Panc1 (cell line): ENCODE measurements at regions not wholly inside any gene's neighbourhood (a gene's known extent, or its start where the extent isn't known, plus 50 kb on each side); places are given as distances from the start of the nearest gene placed in this dataset.

Experiments
- ATAC-seq: fragments of 200-7000 bp; cut with Tn5 transposase; 2 replicates; pipeline ENCODE4 v1.9.1; 2020; ENCODE audit warnings: mild to moderate bottlenecking, moderate library complexity
- BruUV-seq: library from RNA; stranded (reverse); fragments of 400-500 nt; replicated peaks from 2 replicates; lab custom pipeline; 2021; lab: Mats Ljungman, UMichigan
- CTCF ChIA-PET: fragments of 300-600 bp; sonication (Branson Sonifier 250); formaldehyde crosslinking; loops from one replicate; lab custom pipeline; 2022; ENCODE audit warnings: antibody characterized with exemption; lab: Charles Lee
- POLR2A ChIA-PET: fragments of 300-600 bp; sonication (Branson Sonifier 250); formaldehyde crosslinking; loops from one replicate; lab custom pipeline; 2022; ENCODE audit warnings: antibody characterized with exemption; lab: Charles Lee
- DNase-seq: peaks from one replicate; pipeline ENCODE4 v3.0.0-alpha.2; 2010; ENCODE audit warnings: low read depth, low spot score
- H3K27ac ChIP-seq: 2 replicates; pipeline ENCODE4 v1.5.1; 2011; ENCODE audit warnings: mild to moderate bottlenecking, low read length, inconsistent platforms
- H3K27me3 ChIP-seq: fragments of 200-500 bp; sonication (Bioruptor generic); 2 replicates; pipeline ENCODE4 v1.6.0; 2014; ENCODE audit warnings: low read length, inconsistent platforms; ENCODE audit not compliant: control insufficient read depth, insufficient read depth
- H3K36me3 ChIP-seq: fragments of 200-500 bp; sonication (Bioruptor generic); 2 replicates; pipeline ENCODE4 v1.5.1; 2014; ENCODE audit warnings: inconsistent platforms, mild to moderate bottlenecking, low read length, moderate library complexity; ENCODE audit not compliant: control insufficient read depth, insufficient read depth
- H3K4me1 ChIP-seq: 2 replicates; pipeline ENCODE4 v1.5.1; 2011; ENCODE audit warnings: inconsistent platforms, mild to moderate bottlenecking, low read length, moderate library complexity; ENCODE audit not compliant: control insufficient read depth, insufficient read depth
- H3K4me3 ChIP-seq, 2 experiments: 2 replicates each; pipeline ENCODE4 v1.5.1; 2011 to 2012; ENCODE audit warnings: low read depth in 2 of 2, low read length in 2 of 2, mild to moderate bottlenecking in 2 of 2, inconsistent platforms in 1 of 2, moderate library complexity in 1 of 2
- H3K9me3 ChIP-seq: fragments of 200-500 bp; sonication (Bioruptor generic); 2 replicates; pipeline ENCODE4 v1.5.1; 2014; ENCODE audit warnings: low read depth, mild to moderate bottlenecking, inconsistent platforms, low read length, moderate library complexity; ENCODE audit not compliant: control insufficient read depth, insufficient read depth
- POLR2AphosphoS5 ChIP-seq: IDR thresholded peaks from 2 replicates; pipeline ENCODE4 v1.6.1; 2012; ENCODE audit warnings: mild to moderate bottlenecking, low read depth, low read length, moderate library complexity
- SIN3A ChIP-seq: IDR thresholded peaks from 2 replicates; pipeline ENCODE4 v1.6.1; 2012; ENCODE audit warnings: low read depth, mild to moderate bottlenecking, low read length, moderate library complexity, borderline replicate concordance; ENCODE audit not compliant: insufficient read depth
- TCF7L2 ChIP-seq: IDR thresholded peaks from 2 replicates; pipeline ENCODE4 v1.6.1; 2011; ENCODE audit warnings: mild to moderate bottlenecking, low read depth, low read length, inconsistent platforms
- in situ Hi-C: cut with HindIII; loops from 2 replicates; pipeline ENCODE4 v1.10.0; 2016; ENCODE audit warnings: low sequenced_read_pairs, low pct_unique_long_range_greater_than_20kb
- intact Hi-C: fragments of 100-400 bp; cut with micrococcal nuclease; formaldehyde crosslinking; loops from one replicate; pipeline ENCODE4 v1.10.0; 2022; ENCODE audit not compliant: unreplicated experiment
- TF ChIP-seq, protein P1 (sequence below): fragments of 450-650 bp; IDR thresholded peaks from 2 replicates; pipeline ENCODE4 v1.5.1; 2017; ENCODE audit warnings: mild to moderate bottlenecking
- TF ChIP-seq, protein P2 (sequence below), 2 experiments: IDR thresholded peaks; 2 replicates each; pipeline ENCODE4 v1.6.1; 2011 to 2012; ENCODE audit warnings: low read depth in 2 of 2, control low read depth in 1 of 2, low read length in 1 of 2, mild to moderate bottlenecking in 1 of 2, moderate library complexity in 1 of 2; ENCODE audit not compliant: insufficient read depth in 1 of 2

DNA sequence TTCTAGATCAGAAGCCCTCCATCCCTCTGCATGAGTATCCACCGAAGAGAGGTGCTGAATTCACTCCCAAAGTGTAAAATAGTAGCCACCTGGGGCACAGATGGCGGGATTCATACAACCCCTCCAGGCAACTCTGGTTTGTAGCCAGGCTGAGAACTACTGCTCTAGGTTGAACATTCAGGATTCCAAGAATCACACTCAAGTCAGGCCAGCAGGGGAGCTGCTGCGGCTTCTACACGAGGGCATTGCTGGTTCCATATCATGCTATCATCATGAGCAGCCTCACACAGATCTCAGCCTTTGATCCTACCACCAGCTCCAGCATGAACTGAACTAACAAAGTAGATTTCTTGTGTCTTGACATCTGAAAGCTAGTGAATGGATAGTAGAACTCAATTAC, 367.9 kb downstream of the DIRAS2 start:
- intact Hi-C loops, result no loop called here
- Histone ChIP-seq H3K9me3 (no peaks in the 10 kb centered on the region), H3K27me3 (no peaks in the 10 kb centered on the region), H3K4me3 (no peak overlapping the region), H3K4me1 (no peaks in the 10 kb centered on the region), H3K36me3 (no peaks in the 10 kb centered on the region), H3K27ac (no peak overlapping the region)
- DNase-seq (no peak), ATAC-seq (no peak)
- CTCF ChIA-PET, result interaction anchor here (0.6 kb wide), 1 partner anchor 8 kb away, joined by 3 read pairs; no protein-coding TSS in a partner anchor
- in situ Hi-C loops, result no loop called here
- BruUV-seq, result no TSS peak
- TF ChIP-seq TCF7L2 (no peak), SIN3A (no peak), POLR2AphosphoS5 (no peak)
- TF ChIP-seq, protein P1, sequence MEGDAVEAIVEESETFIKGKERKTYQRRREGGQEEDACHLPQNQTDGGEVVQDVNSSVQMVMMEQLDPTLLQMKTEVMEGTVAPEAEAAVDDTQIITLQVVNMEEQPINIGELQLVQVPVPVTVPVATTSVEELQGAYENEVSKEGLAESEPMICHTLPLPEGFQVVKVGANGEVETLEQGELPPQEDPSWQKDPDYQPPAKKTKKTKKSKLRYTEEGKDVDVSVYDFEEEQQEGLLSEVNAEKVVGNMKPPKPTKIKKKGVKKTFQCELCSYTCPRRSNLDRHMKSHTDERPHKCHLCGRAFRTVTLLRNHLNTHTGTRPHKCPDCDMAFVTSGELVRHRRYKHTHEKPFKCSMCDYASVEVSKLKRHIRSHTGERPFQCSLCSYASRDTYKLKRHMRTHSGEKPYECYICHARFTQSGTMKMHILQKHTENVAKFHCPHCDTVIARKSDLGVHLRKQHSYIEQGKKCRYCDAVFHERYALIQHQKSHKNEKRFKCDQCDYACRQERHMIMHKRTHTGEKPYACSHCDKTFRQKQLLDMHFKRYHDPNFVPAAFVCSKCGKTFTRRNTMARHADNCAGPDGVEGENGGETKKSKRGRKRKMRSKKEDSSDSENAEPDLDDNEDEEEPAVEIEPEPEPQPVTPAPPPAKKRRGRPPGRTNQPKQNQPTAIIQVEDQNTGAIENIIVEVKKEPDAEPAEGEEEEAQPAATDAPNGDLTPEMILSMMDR, result no peak
- TF ChIP-seq, protein P2, sequence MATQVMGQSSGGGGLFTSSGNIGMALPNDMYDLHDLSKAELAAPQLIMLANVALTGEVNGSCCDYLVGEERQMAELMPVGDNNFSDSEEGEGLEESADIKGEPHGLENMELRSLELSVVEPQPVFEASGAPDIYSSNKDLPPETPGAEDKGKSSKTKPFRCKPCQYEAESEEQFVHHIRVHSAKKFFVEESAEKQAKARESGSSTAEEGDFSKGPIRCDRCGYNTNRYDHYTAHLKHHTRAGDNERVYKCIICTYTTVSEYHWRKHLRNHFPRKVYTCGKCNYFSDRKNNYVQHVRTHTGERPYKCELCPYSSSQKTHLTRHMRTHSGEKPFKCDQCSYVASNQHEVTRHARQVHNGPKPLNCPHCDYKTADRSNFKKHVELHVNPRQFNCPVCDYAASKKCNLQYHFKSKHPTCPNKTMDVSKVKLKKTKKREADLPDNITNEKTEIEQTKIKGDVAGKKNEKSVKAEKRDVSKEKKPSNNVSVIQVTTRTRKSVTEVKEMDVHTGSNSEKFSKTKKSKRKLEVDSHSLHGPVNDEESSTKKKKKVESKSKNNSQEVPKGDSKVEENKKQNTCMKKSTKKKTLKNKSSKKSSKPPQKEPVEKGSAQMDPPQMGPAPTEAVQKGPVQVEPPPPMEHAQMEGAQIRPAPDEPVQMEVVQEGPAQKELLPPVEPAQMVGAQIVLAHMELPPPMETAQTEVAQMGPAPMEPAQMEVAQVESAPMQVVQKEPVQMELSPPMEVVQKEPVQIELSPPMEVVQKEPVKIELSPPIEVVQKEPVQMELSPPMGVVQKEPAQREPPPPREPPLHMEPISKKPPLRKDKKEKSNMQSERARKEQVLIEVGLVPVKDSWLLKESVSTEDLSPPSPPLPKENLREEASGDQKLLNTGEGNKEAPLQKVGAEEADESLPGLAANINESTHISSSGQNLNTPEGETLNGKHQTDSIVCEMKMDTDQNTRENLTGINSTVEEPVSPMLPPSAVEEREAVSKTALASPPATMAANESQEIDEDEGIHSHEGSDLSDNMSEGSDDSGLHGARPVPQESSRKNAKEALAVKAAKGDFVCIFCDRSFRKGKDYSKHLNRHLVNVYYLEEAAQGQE (IDR thresholded peaks at IDR 0.05; ENCODE audit: insufficient read depth in 1 of 2, low read depth in 2 of 2, low read length in 1 of 2), result no peak
- POLR2A ChIA-PET, result no interaction called here

DNA sequence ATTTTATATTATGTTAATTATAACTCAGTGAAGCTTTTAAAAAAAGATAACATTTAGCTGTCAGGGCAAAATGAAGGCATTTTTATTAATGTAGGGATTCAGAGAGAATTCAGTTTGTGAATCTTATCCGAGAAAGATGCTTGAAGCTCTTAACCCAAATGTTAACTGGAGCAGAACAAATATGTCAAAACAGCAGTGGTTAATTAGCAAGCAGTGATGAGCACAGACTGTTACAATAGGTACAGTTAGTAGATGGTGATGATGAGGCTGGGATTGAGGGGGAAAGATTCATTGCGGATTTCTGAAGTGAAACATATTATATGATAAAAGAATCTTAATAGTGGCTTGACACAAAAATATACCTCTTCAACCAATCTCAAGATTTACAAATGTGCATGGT, 356.7 kb downstream of the DIRAS2 start:
- ChIA-PET CTCF (no interaction called here), POLR2A (no interaction called here)
- BruUV-seq, result no TSS peak
- H3K27me3 ChIP-seq, result no peaks in the 10 kb centered on the region
- DNase-seq (no peak), ATAC-seq (no peak)
- no peak overlapping the region for H3K27ac ChIP-seq
- in situ Hi-C loops (no loop called here), intact Hi-C loops (no loop called here)
- H3K9me3 ChIP-seq, result no peaks in the 10 kb centered on the region
- TF ChIP-seq POLR2AphosphoS5, result no peak
- no peak for TF ChIP-seq SIN3A
- TF ChIP-seq TCF7L2, result no peak
- TF ChIP-seq, protein P1, result no peak
- no peaks in the 10 kb centered on the region for H3K36me3 ChIP-seq
- no peak overlapping the region for H3K4me3 ChIP-seq
- no peaks in the 10 kb centered on the region for H3K4me1 ChIP-seq
